ENCODE measurements at regions not wholly inside any gene's neighbourhood (a gene's known extent, or its start where the extent isn't known, plus 50 kb on each side); places are given as distances from the start of the nearest gene placed in this dataset.

DNA sequence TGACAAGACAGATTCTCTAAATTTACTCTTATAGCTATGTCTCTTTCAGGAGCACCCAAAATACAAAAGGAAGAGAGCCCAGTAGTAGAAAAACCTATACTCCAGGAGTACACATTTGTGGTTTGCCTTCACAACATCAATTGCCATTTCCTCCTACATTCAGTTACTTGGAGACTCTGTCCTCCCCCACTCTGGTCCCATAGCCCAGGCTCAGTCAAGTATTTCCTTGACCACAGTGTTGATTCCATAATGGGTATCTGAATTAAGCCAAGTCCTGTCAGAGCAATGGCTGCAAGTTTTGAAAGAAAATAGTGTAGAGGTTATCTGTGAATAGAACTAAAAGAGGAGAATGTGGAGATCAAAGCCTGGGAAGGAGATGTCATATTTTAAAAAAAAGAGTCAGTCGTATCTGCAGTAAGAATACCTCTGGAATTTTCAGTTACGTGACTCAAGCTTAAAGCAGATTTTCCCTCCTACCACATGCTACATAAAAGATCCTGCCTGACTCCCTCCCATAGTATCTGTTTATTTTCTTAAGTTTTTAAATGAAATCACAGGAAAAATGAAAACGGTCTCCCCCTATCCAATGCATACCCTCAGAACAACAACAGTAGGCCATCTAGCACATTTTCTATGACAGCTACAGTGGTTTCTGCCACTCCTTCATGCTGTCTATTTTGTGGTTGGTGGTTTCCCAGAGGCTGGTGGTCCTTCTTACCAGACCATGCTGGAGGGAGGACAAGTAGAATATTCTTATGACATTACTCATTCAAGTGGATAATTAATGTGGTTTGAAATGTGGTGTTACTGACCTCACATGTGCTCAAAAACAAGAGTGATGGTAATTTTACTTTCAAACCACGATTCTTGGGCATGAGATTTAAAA is 249.7 kb upstream of the TMEM161B start:
- TF ChIP-seq ZSCAN20 (CRISPR knock-in tag; IDR thresholded peaks at IDR 0.05; ENCODE audit: borderline replicate concordance) (no peak), SRF (IDR thresholded peaks at IDR 0.05; ENCODE audit: low read depth, low read length) (no peak), CTCF (CRISPR knock-in tag; IDR thresholded peaks at IDR 0.05) (no peak), ZNF597 (CRISPR knock-in tag; IDR thresholded peaks at IDR 0.05) (no peak)
